CD4-positive, alpha-beta T cell (primary cell): ENCODE measurements at regions not wholly inside any gene's neighbourhood (a gene's known extent, or its start where the extent isn't known, plus 50 kb on each side); places are given as distances from the start of the nearest gene placed in this dataset.

ENCODE experiments used
- ATAC-seq: fragments of 200-7000 bp; cut with Tn5 transposase; one replicate; pipeline ENCODE4 v1.10.0; 2022; ENCODE audit warnings: mild to moderate bottlenecking; ENCODE audit not compliant: poor library complexity
- CTCF ChIA-PET: fragments of 350-600 bp; sonication (Branson Sonifier 250); formaldehyde crosslinking; loops from one replicate; lab custom pipeline; 2021; ENCODE audit warnings: antibody characterized with exemption, inconsistent platforms; lab: Charles Lee
- POLR2A ChIA-PET: fragments of 350-600 bp; sonication (Branson Sonifier 250); formaldehyde crosslinking; loops from one replicate; lab custom pipeline; 2021; ENCODE audit warnings: antibody characterized with exemption, inconsistent platforms; lab: Charles Lee
- DNase-seq, 14 experiments: peaks; one replicate each; pipeline ENCODE4 v3.0.0-alpha.2; 2013 to 2020; ENCODE audit warnings: mixed read lengths in 2 of 14
- H3K27ac ChIP-seq, 2 donors: one replicate each; pipeline versions ENCODE4 v1.5.1 to v1.7.0; 2013; ENCODE audit warnings: low read length in 2 of 2, low read depth in 1 of 2, mild to moderate bottlenecking in 1 of 2
- H3K27me3 ChIP-seq, 2 experiments: 1 replicate in 1 of 2; 2 replicates in 1 of 2; pipeline versions ENCODE4 v1.6.1 to v1.7.0; 2013; ENCODE audit warnings: low read length in 2 of 2, control low read depth in 1 of 2, mild to moderate bottlenecking in 1 of 2, moderate library complexity in 1 of 2; ENCODE audit not compliant: insufficient read depth in 2 of 2, control insufficient read depth in 1 of 2
- H3K36me3 ChIP-seq: one replicate; pipeline ENCODE4 v1.6.1; 2013; ENCODE audit warnings: low read length, control low read depth; ENCODE audit not compliant: insufficient read depth
- H3K4me1 ChIP-seq: one replicate; pipeline ENCODE4 v1.6.1; 2013; ENCODE audit warnings: low read length, control low read depth; ENCODE audit not compliant: insufficient read depth
- H3K4me3 ChIP-seq: one replicate; pipeline ENCODE4 v1.5.1; 2013; ENCODE audit warnings: mild to moderate bottlenecking, low read length, moderate library complexity
- H3K9me3 ChIP-seq, 2 experiments: 1 replicate in 1 of 2; 2 replicates in 1 of 2; pipeline versions ENCODE4 v1.6.1 to v1.7.0; 2013; ENCODE audit warnings: low read length in 2 of 2, mild to moderate bottlenecking in 2 of 2, control low read depth in 1 of 2, moderate library complexity in 1 of 2; ENCODE audit not compliant: control insufficient read depth in 1 of 2, insufficient read depth in 1 of 2
- H3K27ac Mint-ChIP-seq: one replicate; pipeline ENCODE4 v1.8.0; 2020; ENCODE audit warnings: mixed read lengths
- H3K27me3 Mint-ChIP-seq: one replicate; pipeline ENCODE4 v1.8.0; 2021; ENCODE audit warnings: mixed read lengths
- H3K36me3 Mint-ChIP-seq: one replicate; pipeline ENCODE4 v1.8.0; 2021; ENCODE audit warnings: low read depth, mixed read lengths
- H3K4me1 Mint-ChIP-seq: one replicate; pipeline ENCODE4 v1.8.0; 2021; ENCODE audit warnings: low read depth, mixed read lengths
- H3K4me3 Mint-ChIP-seq: one replicate; pipeline ENCODE4 v1.8.0; 2020; ENCODE audit warnings: mild to moderate bottlenecking, mixed read lengths
- H3K9me3 Mint-ChIP-seq: one replicate; pipeline ENCODE4 v1.8.0; 2020; ENCODE audit warnings: mixed read lengths
- CTCF ChIP-seq: fragments of 200-600 bp; IDR thresholded peaks from one replicate; pipeline ENCODE4 v1.8.0; 2022; ENCODE audit warnings: antibody characterized with exemption, mild to moderate bottlenecking
- intact Hi-C, 2 experiments: fragments of 100-400 bp; cut with DNase I in 1 of 2; cut with micrococcal nuclease in 1 of 2; formaldehyde crosslinking; loops; one replicate each; pipeline versions ENCODE4 v1.15.1 to v1.9.0; 2023 to 2025; cut with DNase I, micrococcal nuclease

GRCh38 chr6:9346923-9347322 lies 911.6 kb upstream of the SLC35B3 start:
- Mint-ChIP-seq H3K27ac (no peak overlapping the region), H3K4me3 (no peak overlapping the region), H3K27me3 (no peaks in the 10 kb centered on the region), H3K36me3 (no peaks in the 10 kb centered on the region), H3K9me3 (no peaks in the 10 kb centered on the region), H3K4me1 (no peaks in the 10 kb centered on the region)
- TF ChIP-seq CTCF, result no peak
- Histone ChIP-seq H3K9me3 (no peaks in the 10 kb centered on the region), H3K4me3 (no peak overlapping the region), H3K36me3 (no peaks in the 10 kb centered on the region), H3K27ac (no peak overlapping the region), H3K27me3 (no peaks in the 10 kb centered on the region), H3K4me1 (no peaks in the 10 kb centered on the region)
- ATAC-seq (no peak), DNase-seq (no peak)
- CTCF ChIA-PET, result no interaction called here
- POLR2A ChIA-PET, result no interaction called here
- intact Hi-C loops, result no loop called here

DNA sequence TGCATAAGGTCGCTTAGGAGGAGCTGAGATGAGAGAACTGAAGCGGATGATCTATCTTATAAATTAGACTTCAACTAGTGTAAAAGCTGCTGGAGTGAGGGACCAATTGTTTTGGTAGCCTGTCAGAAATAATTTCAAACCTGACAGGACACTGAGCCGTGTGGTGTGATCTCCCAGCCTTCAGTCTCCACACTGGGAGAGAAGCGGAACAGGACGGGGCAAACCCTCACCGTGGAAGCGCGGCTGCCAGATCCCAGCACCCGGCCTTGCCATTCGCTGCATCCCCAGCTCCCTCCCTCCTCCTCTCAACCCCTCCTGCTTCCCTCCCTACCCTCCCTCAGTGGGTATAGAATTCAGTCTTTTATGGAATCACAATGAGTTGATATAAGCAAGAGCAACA lies 900.1 kb upstream of the SLC35B3 start:
- TF ChIP-seq CTCF, result no peak
- ChIA-PET POLR2A (interaction anchor here (0.9 kb wide), 1 partner anchor 11 kb away, joined by 3 read pairs; no protein-coding TSS in a partner anchor), CTCF (no interaction called here)
- ATAC-seq (no peak), DNase-seq (no peak)
- H3K27ac ChIP-seq, result no peak overlapping the region
- peaks cover 0 to 24% of the 10 kb centered on the region in 2 experiments for H3K9me3 ChIP-seq
- Mint-ChIP-seq H3K4me1 (no peaks in the 10 kb centered on the region), H3K36me3 (no peaks in the 10 kb centered on the region), H3K9me3 (no peaks in the 10 kb centered on the region), H3K27me3 (no peaks in the 10 kb centered on the region), H3K4me3 (no peak overlapping the region), H3K27ac (no peak overlapping the region)
- H3K4me3 ChIP-seq, result no peak overlapping the region
- H3K4me1 ChIP-seq, result no peaks in the 10 kb centered on the region
- no peaks in the 10 kb centered on the region for H3K36me3 ChIP-seq
- intact Hi-C loops, result no loop called here
- H3K27me3 ChIP-seq, result no peaks in the 10 kb centered on the region

- no peak overlapping the region for H3K4me3 Mint-ChIP-seq
- ATAC-seq (no peak), DNase-seq (no peak)
- no peak overlapping the region for H3K27ac Mint-ChIP-seq
- no peaks in the 10 kb centered on the region for H3K36me3 Mint-ChIP-seq
- no peaks in the 10 kb centered on the region for H3K9me3 Mint-ChIP-seq
- Histone ChIP-seq H3K9me3 (peaks cover 0 to 24% of the 10 kb centered on the region in 2 experiments), H3K4me3 (no peak overlapping the region), H3K4me1 (no peaks in the 10 kb centered on the region), H3K36me3 (no peaks in the 10 kb centered on the region), H3K27me3 (no peaks in the 10 kb centered on the region), H3K27ac (no peak overlapping the region)
- no peaks in the 10 kb centered on the region for H3K4me1 Mint-ChIP-seq
- no peak for TF ChIP-seq CTCF
- intact Hi-C loops, result no loop called here
- ChIA-PET POLR2A (interaction anchor here (0.9 kb wide), 1 partner anchor 10 kb away, joined by 3 read pairs; no protein-coding TSS in a partner anchor), CTCF (no interaction called here)
- H3K27me3 Mint-ChIP-seq, result no peaks in the 10 kb centered on the region
Observed at GRCh38 chr6:9334979-9335378, 899.6 kb upstream of the SLC35B3 start.
